Activated CD4-positive, CD25-positive, alpha-beta regulatory T cell treated with anti-CD3 and anti-CD28 coated beads, Interleukin-2, amount 50 U/mL, for 24 hours (primary cell): ENCODE measurements at regions not wholly inside any gene's neighbourhood (a gene's known extent, or its start where the extent isn't known, plus 50 kb on each side); places are given as distances from the start of the nearest gene placed in this dataset.
A peak's percentile ranks its signal among the peaks of the same experiment; 100 is the strongest.
"Not testable (repeated sequence)": the region's sequence is repeated elsewhere in the genome, so short reads cannot be mapped to it uniquely, and the experiment has no call there.

ENCODE experiments used
- ATAC-seq, 2 donors: fragments of 150-1000 bp; cut with Tn5 transposase; one replicate each; pipeline ENCODE4 v1.10.0; 2021; ENCODE audit warnings: mild to moderate bottlenecking in 1 of 2, moderate library complexity in 1 of 2

DNA sequence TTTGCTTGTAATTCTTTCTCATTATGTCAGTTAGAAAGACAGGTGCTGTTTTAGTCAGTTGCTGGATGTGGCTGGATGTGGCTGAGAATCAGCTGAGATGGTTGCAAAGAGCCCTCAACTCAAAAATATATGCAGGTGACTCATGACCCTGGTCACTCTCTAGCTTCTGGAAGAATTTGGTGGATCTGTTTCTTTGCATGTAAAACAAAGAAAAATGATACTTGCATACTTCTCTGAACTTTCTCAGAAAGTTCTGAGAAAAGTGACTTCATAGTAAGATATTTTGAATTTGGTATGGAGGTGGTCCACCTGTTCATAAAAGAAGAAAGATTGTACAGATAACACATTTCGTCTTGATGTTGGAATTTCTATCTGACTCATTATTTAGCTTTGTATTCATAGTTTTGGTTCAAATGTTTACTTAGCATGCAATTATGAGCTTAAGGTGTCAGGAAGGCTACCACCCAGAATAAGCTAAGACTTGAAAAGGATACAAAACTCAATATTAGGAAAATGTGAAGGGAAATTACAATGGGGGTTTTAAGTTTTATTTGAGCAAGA is 163.2 kb upstream of the OLIG3 start:
- ATAC-seq = peak; percentile 81 to 90

DNA sequence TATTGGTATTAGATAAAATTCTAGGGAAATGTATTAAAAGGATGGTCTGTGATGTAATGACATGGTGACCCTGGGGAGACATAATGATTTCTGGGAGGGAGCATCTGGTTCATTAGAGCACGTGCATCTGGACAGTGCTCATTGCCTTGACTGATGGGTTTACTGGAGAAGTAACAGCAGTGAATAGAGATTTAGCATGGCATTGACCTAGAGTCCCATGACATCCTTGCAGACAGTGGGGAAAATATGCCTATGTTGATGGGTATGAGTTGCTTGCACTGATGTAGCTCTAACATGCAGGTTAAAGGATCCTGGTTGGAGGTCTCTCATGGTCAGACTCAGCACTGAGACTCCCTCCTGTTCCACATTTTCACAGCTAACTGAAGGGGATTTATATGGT is 164.1 kb upstream of the OLIG3 start:
- no peak for ATAC-seq

DNA sequence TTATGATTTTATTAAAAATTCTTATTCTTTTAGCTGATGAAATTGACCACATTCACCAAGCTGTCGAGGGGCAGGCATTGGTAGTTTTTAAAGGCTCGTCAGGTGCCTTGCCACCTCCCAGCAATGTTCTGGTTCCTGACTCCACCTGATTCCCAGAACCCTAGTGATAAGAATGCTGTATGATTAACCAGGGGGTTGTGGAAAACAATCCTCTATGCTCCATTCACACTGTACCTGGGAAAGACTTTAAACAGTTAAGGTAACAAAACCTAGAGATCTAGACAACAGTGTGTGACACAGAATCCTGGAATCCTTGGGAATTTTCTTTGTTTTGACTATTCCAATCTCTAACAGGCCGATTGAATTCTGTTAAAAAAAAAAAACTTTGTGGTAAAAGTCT is 165.7 kb upstream of the OLIG3 start:
- no peak for ATAC-seq

DNA sequence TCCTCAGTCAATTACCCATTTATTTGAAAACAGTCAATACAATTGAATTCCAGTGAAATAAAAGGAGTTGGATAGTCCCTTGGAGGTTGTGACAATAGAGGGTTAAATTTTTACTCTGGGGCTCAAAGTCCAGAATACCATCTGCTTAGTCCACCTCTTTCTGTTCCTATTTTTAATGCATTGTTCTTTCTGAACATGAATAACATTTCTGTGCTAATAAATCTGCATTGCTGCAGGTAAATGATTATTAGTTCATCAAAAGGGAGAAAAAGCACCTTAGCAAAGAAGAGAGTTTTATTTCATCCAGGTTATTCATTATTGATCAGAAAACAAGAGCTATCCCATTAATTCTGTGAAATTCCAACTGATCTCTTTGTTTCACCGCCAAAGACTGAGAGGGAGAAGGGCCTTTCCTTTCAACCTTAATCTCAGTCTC is 166.1 kb upstream of the OLIG3 start:
- ATAC-seq = no peak

DNA sequence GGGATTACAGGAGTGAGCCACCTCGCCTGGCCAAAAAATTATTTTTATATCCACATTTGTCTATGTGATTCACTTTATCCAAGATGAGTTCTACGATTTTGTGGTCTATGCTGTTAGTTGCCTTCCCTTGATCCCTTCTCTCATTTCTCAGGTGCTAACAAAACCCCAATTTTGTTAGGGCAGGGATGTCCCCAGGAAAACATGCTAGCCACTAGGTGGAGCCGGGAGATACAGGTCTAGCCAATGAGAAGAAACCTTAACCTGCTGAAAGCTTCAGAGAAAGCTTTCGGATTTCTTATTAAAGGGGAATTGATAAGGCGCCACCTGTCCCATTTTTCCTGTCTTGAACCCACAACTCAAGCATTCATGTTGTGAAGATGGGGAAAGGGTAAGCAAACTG is 167.4 kb upstream of the OLIG3 start:
- ATAC-seq = no peak

DNA sequence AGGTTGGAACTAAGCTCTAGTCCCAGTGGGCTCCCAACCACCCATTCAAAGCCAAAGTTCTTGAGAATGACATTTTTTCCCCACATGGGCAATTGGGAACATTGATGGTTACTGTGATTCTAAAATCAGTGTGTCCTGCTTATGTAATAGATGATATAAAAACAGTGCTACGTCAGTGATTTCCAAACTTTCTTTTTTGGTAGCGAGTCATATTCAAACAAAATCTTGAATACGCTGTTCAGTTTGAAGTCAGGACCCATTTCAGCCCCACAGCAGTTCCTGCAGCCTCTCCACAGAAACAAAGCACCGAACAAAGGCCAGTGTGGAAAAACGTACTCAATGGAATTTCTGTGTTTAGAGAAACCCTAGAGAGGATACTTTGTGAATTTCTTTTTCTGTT is 170.0 kb upstream of the OLIG3 start:
- ATAC-seq = no peak

DNA sequence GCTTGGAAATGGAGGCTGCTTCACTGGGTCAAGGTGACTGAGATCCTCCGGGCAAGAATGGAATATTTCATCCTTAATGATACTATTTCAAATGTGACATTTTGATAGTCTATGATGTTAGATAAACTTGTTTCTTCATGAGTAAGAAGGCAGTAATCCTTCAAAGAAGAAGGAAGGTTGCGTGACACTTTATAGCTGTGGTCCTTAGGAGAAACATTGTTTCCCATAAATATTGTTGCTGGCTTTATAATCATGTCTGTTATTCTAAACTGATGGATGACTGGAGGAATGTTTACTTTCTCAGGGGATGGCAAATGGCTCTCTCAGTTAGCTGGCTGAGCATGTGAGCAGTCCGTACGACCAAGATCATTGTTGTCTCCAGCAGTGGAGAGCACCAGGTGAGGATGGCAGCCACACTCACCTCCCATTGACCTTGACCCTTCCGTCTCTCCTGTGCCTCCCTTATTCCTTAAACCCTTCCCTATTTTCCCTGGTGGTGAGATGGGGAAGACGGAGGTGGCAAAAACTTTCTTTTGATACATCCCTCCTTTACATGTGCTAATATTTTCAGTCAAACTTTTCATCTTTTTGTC is 171.2 kb upstream of the OLIG3 start:
- ATAC-seq = no peak

DNA sequence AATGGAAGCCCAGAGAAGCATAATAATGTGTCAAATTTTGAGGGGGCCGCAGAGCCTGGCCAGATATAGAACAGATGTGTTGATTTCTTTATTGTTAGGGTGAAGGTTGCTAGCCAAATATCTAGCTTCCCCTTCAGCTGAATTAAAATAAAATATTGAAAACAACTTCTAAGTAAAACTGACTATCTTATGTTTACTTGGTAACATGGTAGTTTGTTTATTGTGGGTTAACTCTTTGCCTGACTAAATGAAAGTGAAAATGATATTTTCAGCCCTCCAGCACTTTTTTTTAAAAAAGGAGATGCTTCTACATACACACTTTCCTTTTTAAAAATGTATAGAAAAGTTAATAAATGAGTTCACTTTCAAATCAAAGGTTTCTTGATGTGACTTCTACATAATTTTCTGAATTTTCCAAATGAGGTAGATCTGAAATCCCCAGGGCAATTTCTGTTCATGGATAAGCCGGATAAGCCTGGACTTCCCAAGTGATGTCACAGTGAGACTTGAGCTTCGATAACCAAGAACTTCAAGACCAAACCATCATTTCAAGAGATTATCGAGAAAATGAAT is 172.1 kb upstream of the OLIG3 start:
- peak; percentile 38 to 41 for ATAC-seq

DNA sequence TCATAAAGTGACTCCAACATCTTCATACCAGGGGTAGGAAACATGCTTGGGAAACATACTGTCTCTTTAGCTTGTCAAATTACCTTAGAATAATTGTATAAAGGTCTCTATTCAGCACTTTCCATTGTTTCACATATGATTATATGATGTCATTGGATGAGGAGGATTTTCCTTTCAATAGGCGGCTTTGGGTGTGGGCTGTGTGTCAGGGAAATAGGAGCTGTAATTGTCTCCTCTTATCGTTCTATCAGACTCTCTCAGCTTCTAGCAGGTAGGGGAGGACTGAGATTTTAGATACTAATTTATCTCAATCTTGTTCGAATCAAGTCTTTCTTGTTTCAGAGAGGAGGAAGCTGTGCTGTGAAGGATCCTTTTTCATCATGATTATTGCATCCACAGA is 179.4 kb upstream of the OLIG3 start:
- no peak for ATAC-seq

DNA sequence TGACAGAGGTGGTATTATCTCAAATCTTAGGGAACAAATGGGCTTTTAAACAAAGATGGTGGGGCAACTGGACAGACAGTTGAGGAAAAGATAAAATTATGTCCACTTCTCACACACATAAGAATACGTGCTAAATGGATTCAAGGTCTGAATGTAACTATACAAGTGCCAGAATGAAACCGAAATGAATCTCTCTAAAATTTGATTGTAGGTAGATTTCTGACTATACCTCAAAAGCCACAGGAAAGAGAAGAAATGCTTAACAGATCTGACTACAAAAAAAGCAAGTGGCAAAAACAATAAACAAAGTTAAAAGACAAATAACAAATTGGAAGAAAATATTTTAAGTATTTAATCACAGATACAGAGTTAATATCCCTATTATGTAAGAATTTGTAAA is 182.7 kb upstream of the OLIG3 start:
- ATAC-seq = peak; percentile 18 to 28

DNA sequence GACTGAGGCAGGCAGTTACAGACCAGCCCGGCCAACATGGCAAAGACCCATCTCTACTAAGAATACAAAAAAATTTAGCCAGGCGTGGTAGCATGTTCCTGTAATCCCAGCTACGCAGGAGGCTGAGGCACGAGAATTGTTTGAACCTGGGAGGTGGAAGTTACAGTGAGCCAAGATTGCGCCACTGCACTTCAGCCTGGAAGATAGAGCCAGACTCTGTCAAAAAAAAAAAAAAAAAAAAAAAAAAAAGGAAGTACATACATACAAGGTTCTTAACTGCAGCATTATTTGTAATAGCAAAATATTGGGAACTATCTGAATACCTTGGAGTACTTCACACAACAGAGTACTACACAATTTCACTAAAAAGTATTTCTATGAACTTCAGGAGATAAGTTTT is 183.5 kb upstream of the OLIG3 start:
- no peak for ATAC-seq

DNA sequence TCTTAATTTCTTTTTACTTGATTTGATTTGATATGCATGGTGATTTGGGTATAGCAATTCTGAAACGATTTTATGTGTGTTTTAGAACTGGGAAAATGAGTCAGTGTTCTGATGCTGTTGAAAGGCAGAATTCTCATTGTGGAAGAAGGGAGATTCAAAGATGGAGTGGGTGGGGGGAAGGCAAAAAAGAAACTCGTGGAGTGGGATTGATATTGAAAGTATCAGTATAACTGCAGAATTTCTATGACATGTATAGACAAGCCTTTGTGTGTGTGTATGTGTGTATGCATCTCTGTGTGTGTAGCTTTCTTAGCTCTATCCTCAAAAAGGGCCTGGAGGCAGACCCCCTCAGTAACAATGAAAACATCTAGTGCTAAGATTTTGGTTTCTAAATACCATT is 184.3 kb upstream of the OLIG3 start:
- peak; percentile 37 to 42 for ATAC-seq

DNA sequence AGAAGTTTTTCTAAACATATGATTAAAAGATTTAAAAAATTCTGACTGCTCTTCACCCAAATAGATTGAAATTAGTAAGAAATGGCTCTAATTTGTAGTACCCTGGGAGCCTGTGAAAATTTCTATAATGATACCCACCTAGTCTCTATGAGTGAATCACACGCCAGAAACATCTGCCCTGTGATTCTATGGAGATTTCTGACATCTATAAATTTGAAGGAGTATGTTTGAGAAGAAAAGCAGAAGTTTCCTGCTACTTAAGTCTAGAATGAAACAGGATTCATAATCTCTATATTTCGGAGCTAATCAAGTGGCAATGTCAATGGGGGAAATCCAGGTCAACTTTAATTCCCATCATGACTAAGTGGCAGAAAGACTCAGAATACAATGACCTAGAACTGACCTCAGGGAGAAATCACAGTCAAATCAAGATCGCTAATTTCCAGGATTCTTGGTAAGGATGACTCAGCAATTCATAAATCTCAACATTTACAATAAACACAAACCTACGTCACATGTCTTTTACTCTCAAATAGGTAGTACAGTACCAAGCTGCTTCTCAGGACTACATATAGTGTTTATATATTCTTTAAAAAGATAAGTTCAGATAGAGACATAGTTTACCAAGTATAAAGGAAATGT is 186.2 kb upstream of the TNFAIP3 start:
- ATAC-seq = peak; percentile 70 to 76

DNA sequence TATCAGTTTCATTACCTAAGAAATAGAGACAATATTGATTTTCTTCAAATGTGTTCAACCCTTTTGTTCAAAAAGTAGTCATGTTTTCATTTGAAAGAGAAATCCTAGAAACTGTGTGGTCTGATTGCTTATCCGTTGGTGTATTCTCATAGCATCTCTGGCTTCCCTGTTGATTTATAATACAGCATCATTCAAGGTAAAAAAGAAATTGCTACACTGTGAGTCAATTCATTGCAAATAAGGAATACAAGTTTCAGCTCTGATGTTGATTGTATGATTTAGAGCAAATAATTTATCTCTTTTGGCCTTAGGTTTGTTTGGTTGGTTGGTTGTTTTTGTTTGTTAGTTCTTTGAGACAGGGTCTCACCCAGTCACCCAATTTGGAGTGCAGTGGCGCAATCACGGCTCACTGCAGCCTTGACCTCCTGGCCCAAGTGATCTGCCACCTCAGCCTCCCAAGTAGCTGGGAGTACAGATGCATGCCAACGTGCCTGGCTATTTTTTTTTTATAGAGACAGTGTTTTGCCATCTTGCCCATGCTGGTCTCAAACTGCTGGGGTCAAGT is 185.5 kb upstream of the TNFAIP3 start:
- ATAC-seq = peak; percentile 8 to 17

DNA sequence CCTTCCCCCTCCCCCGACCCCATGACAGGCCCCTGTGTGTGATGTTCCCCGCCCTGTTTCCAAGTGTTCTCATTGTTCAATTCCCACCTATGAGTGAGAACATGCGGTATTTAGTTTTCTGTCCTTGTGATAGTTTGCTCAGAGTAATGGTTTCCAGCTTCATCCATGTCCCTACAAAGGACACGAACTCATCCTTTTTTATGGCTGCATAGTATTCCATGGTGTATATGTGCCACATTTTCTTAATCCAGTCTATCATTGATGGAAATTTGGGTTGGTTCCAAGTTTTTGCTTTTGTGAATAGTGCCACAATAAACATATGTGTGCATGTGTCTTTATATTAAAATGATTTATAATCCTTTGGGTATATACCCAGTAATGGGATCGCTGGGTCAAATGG is 184.4 kb upstream of the TNFAIP3 start:
- ATAC-seq = not testable (repeated sequence)

DNA sequence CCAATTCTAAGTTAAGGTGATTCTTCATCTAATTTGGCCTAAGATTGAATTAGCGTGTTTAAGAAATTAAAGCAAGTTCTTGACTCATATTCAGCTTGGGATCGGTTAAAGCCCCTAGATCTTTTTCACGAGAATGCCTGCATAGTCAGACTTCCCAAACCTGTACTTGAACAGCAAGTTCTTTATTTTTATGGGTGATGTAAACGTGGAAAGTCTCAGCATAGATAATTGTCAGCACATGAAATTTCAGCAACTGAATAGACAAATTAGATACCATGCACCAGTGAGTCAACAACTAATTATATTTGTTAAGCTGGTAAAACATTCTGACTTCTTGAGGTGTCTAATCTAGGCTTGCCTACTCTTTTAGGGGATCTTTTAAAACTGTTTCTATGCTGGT is 183.1 kb upstream of the TNFAIP3 start:
- ATAC-seq = no peak

DNA sequence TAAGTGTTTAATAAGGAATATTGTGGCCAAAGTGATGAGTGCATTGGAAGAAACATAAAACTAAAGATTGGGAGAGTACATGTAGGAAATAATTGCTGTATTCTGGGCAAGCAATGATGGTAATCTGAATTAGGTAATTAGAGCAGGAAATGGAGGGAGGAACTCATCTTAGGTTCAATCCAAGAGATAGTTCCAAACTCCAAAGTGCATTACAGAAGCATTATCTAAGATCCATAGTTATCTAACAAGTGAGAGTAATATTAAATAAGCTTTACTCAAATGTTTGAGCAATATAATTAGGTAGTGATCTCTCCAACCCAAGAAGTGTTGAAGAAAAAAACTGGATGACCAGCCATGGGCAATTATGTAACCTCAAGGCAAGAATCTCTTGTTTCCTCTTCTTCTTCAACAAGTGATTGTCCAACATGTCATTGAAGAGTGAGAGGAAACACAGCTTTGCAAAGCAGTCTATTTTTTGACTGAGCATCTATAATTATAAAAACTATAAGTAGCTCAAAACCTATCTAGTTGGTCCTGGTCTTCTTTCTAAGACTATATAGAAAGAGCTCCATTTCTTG is 181.2 kb upstream of the TNFAIP3 start:
- no peak for ATAC-seq

DNA sequence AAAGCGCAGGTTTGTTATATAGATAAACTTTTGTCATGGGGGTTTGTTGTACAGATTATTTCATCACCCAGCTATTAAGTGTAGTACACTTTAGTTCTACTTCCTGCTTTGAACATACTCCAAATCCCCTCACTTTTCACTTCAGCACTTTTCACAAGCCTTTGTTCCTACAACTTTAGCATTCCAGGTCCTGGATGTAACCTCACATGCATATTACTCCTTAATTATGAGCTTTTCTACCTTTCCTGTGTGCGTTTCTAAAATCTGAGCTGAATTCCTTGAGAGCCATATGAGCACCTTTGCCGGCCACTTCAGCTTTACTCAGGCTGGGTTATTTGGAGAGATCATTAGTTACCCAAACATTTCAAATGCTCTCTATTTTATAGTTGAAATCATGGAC is 179.2 kb upstream of the TNFAIP3 start:
- ATAC-seq = no peak

DNA sequence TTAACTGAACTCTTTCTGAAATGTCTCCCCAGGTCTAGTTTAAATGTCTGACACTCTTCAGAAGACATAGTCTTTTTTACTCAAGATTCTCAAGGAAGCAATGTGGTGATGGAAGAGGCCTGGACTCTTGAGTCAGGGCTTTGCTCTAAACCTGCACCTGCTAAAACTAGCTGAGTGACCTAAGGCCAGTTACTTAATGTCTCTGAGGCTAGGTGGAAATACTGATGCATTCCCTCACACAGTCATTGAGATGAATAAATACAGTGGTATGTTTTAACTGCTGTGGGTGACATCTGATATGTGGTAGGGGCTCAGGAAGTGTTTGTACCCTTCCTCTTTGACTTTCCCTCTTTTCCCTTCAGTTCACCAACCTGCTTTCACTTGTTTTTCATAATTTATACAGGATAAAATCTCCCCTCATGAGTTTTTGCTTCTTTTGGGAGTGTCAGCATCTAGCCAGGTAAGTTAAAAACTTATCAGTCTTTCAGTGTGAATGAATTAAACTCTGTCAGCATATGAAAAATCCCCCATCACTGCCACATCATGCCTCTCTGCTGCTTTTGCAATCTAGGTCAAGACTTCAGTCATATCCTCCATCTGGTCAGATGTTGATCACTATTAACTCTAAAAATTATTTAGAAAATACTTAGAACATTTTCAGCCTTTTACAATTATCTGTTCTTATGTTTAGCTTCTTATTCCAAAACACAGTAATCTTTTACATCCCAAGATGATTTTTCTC is 178.7 kb upstream of the TNFAIP3 start:
- ATAC-seq = peak; percentile 75 to 78

DNA sequence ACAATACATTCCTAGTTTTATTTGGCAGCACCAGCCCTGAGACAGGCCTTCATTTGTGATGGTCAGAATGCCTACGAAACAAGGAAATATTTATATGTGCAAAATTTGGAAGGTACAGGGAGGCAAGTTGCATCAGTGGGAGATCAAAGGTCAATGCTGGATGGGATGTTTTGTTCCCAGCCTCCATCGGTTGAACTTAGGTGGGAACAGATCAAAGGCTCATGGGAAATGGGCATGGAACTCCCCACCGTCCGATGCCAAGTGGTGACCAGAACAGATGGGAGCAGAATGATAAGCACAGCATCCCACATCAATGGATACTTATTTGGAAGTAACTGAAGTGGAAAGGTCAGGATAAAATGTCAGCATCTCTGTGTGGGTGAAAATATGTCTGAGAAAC is 177.7 kb upstream of the TNFAIP3 start:
- no peak for ATAC-seq

DNA sequence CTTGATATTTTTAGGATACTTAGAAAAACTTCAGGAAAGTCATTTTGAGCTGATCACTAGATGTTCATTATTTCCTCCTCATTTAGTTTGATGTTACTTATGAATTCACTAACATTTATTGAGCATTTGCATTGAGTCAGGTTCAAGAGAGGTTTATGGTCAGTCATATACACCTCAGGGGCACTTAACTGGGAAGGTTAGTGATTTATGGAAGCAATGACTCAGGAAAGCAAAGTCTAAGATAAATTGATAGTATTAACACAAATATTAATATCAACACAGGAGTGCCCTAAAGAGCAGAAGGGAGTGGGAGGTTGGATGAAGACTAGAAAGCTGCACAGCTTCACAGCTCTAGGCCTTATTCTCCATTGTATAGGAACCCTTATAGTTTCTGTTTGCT is 177.0 kb upstream of the TNFAIP3 start:
- ATAC-seq = no peak

DNA sequence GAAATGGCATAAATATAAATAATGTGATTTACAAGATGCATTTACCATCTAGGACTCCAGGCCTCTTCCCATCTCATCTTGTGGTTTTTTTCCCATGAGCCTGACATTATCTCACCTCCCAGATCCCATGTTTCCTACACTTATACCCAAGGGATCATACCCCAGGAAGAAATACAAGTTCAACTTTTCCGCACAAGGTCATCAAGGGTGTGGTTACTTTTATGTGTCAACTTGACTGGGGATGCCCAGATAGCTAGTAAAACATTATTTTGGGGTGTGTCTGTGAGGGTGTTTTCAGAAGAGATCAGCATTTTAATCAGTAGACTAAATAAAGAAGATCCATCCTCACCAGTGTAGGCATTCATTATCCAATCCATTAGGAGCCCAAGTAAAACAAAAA is 176.3 kb upstream of the TNFAIP3 start:
- no peak for ATAC-seq

DNA sequence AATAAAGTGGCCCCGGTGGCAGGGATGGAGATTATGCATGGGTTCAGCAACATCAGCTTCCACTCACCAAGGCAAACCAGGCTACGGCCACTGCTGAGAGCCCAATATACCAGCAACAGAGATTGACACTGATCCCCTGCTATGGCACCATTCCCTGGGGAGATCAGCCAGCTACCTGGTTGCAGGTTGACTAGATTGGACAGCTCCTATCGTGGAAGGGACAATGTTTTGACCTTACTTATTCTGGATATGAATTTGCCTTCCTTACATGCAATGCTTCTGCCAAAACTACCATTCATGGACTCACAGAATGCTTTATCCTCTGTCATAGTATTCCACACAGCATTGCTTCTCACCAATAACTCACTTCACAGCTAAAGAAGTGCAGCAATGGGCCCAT is 174.8 kb upstream of the TNFAIP3 start:
- ATAC-seq = no peak
